H1 (cell line): ENCODE measurements at regions not wholly inside any gene's neighbourhood (a gene's known extent, or its start where the extent isn't known, plus 50 kb on each side); places are given as distances from the start of the nearest gene placed in this dataset.

Experiments used
- CTCF ChIA-PET: fragments of 300-600 bp; sonication (Branson Sonifier 250); formaldehyde crosslinking; loops from one replicate; lab custom pipeline; 2021; ENCODE audit not compliant: partially characterized antibody; lab: Charles Lee
- POLR2A ChIA-PET: fragments of 300-600 bp; sonication (Branson Sonifier 250); formaldehyde crosslinking; loops from one replicate; lab custom pipeline; 2021; ENCODE audit warnings: inconsistent platforms; ENCODE audit not compliant: partially characterized antibody; lab: Charles Lee
- DNase-seq, 2 experiments: peaks; one replicate each; pipeline versions ENCODE4 v3.0.0 to v3.0.0-alpha.2; 2010 to 2022; ENCODE audit warnings: low spot score in 2 of 2, low read depth in 1 of 2, mixed read lengths in 1 of 2
- FAIRE-seq: peaks from 2 replicates; lab custom pipeline; 2011; peaks lifted over from hg19 to GRCh38; lab: Jason Lieb, UNC
- H2AFZ ChIP-seq: 2 replicates; pipeline ENCODE4 v1.8.1; 2012; ENCODE audit warnings: low read length, inconsistent platforms
- H2AK5ac ChIP-seq: 2 replicates; pipeline ENCODE4 v1.6.1; 2013; ENCODE audit warnings: low read depth, low read length
- H2BK120ac ChIP-seq: replicated peaks from 2 replicates; pipeline ENCODE3; 2013; ENCODE audit warnings: low read depth, low read length, inconsistent platforms
- H2BK12ac ChIP-seq: 2 replicates; pipeline ENCODE4 v1.6.1; 2013; ENCODE audit warnings: low read depth, low read length
- H2BK15ac ChIP-seq: 2 replicates; pipeline ENCODE4 v1.6.1; 2013; ENCODE audit warnings: low read length
- H2BK20ac ChIP-seq: 2 replicates; pipeline ENCODE4 v1.6.1; 2013; ENCODE audit warnings: low read length
- H2BK5ac ChIP-seq: 2 replicates; pipeline ENCODE4 v1.6.1; 2013; ENCODE audit warnings: low read depth, low read length
- H3K14ac ChIP-seq: 2 replicates; pipeline ENCODE4 v1.6.1; 2013; ENCODE audit warnings: inconsistent platforms; ENCODE audit not compliant: insufficient read length
- H3K18ac ChIP-seq: 2 replicates; pipeline ENCODE4 v1.6.1; 2013; ENCODE audit warnings: low read length; ENCODE audit errors: extremely low read depth
- H3K23ac ChIP-seq: 2 replicates; pipeline ENCODE4 v1.6.1; 2013; ENCODE audit warnings: inconsistent platforms; ENCODE audit not compliant: insufficient read length
- H3K23me2 ChIP-seq: 2 replicates; pipeline ENCODE4 v1.6.1; 2013; ENCODE audit warnings: low read depth, low read length
- H3K27ac ChIP-seq: 2 replicates; pipeline ENCODE4 v1.6.1; 2011; ENCODE audit warnings: low read depth, low read length, inconsistent platforms
- H3K27me3 ChIP-seq, 4 experiments: replicated peaks in 1 of 4; 1 replicate in 1 of 4; 2 replicates in 3 of 4; pipeline versions ENCODE4 v1.6.1 to v1.8.1; 2011 to 2013; ENCODE audit warnings: low read length in 3 of 4, mild to moderate bottlenecking in 3 of 4, inconsistent platforms in 2 of 4, mixed read lengths in 2 of 4, moderate library complexity in 1 of 4; ENCODE audit not compliant: control insufficient read depth in 3 of 4, insufficient read depth in 3 of 4; ENCODE audit errors: extremely low read depth in 1 of 4
- H3K36me3 ChIP-seq, 4 experiments: 2 replicates each; pipeline versions ENCODE4 v1.6.1 to v1.8.1; 2011 to 2013; ENCODE audit warnings: mild to moderate bottlenecking in 4 of 4, low read length in 3 of 4, moderate library complexity in 2 of 4, control low read depth in 1 of 4, inconsistent platforms in 1 of 4; ENCODE audit not compliant: insufficient read depth in 4 of 4, control insufficient read depth in 2 of 4
- H3K4ac ChIP-seq: replicated peaks from 2 replicates; pipeline ENCODE3; 2013; ENCODE audit warnings: low read length, low read depth, mixed read lengths, inconsistent platforms; ENCODE audit not compliant: insufficient read length
- H3K4me1 ChIP-seq, 4 experiments: replicated peaks in 1 of 4; 1 replicate in 1 of 4; 2 replicates in 3 of 4; pipeline versions ENCODE4 v1.6.1 to v1.8.1; 2011 to 2013; ENCODE audit warnings: low read length in 3 of 4, inconsistent platforms in 2 of 4, mixed read lengths in 1 of 4; ENCODE audit not compliant: insufficient read depth in 4 of 4, control insufficient read depth in 3 of 4
- H3K4me2 ChIP-seq, 2 experiments: 2 replicates each; pipeline versions ENCODE4 v1.6.1 to v1.8.1; 2011 to 2013; ENCODE audit warnings: low read depth in 2 of 2, low read length in 2 of 2, control low read depth in 1 of 2, inconsistent platforms in 1 of 2, mild to moderate bottlenecking in 1 of 2; ENCODE audit not compliant: insufficient read depth in 1 of 2
- H3K4me3 ChIP-seq, 4 experiments: fragments of 200-600, 300-600 bp in 1 of 4; sonication (generic), shearing (Covaris generic), sonication (Bioruptor Twin) in 1 of 4; 2 replicates each; pipeline versions ENCODE4 v1.5.1 to v1.8.1; 2011 to 2016; ENCODE audit warnings: low read length in 4 of 4, low read depth in 3 of 4, control low read depth in 2 of 4, inconsistent platforms in 2 of 4, mild to moderate bottlenecking in 2 of 4, mixed read lengths in 1 of 4, moderate library complexity in 1 of 4; ENCODE audit not compliant: insufficient read depth in 2 of 4; ENCODE audit errors: extremely low read depth in 1 of 4
- H3K56ac ChIP-seq: replicated peaks from 2 replicates; pipeline ENCODE3; 2013; ENCODE audit warnings: low read depth, mild to moderate bottlenecking, mixed read lengths, low read length, inconsistent platforms; ENCODE audit not compliant: insufficient read length
- H3K79me1 ChIP-seq: 2 replicates; pipeline ENCODE4 v1.6.1; 2013; ENCODE audit warnings: low read depth, low read length, control low read depth
- H3K79me2 ChIP-seq, 2 experiments: 2 replicates each; pipeline versions ENCODE4 v1.6.1 to v1.8.1; 2012 to 2013; ENCODE audit warnings: low read length in 2 of 2, mild to moderate bottlenecking in 2 of 2, inconsistent platforms in 1 of 2; ENCODE audit not compliant: insufficient read depth in 2 of 2, control insufficient read depth in 1 of 2
- H3K9ac ChIP-seq, 4 experiments: replicated peaks in 1 of 4; 1 replicate in 1 of 4; 2 replicates in 3 of 4; pipeline versions ENCODE4 v1.6.1 to v1.8.1; 2011 to 2013; ENCODE audit warnings: low read depth in 3 of 4, low read length in 3 of 4, control low read depth in 2 of 4, mild to moderate bottlenecking in 2 of 4, moderate library complexity in 2 of 4, inconsistent platforms in 1 of 4; ENCODE audit errors: extremely low read depth in 1 of 4
- H3K9me3 ChIP-seq, 2 experiments: 2 replicates each; pipeline versions ENCODE4 v1.6.1 to v1.8.1; 2012 to 2013; ENCODE audit warnings: mild to moderate bottlenecking in 2 of 2, moderate library complexity in 2 of 2, control low read depth in 1 of 2, inconsistent platforms in 1 of 2, low read depth in 1 of 2, low read length in 1 of 2, mixed read lengths in 1 of 2; ENCODE audit not compliant: insufficient read depth in 2 of 2
- H4K20me1 ChIP-seq, 2 experiments: replicated peaks in 1 of 2; 2 replicates each; pipeline versions ENCODE3 to v1.8.1; 2011 to 2013; ENCODE audit warnings: inconsistent platforms in 2 of 2, low read length in 2 of 2, mild to moderate bottlenecking in 1 of 2; ENCODE audit not compliant: insufficient read depth in 2 of 2, control insufficient read depth in 1 of 2
- H4K5ac ChIP-seq: 2 replicates; pipeline ENCODE4 v1.6.1; 2013; ENCODE audit warnings: low read length, low read depth, mixed read lengths, inconsistent platforms; ENCODE audit not compliant: insufficient read length
- H4K8ac ChIP-seq: 2 replicates; pipeline ENCODE4 v1.8.0; 2013; ENCODE audit warnings: mild to moderate bottlenecking, moderate library complexity, low read length, inconsistent platforms; ENCODE audit not compliant: insufficient read depth; ENCODE audit errors: extremely low read depth
- H4K91ac ChIP-seq: replicated peaks from 2 replicates; pipeline ENCODE3; 2013; ENCODE audit warnings: low read length, mixed read lengths, inconsistent platforms; ENCODE audit not compliant: insufficient read length
- CREB1 ChIP-seq: IDR thresholded peaks from 2 replicates; pipeline ENCODE4 v1.6.1; 2012; ENCODE audit warnings: inconsistent platforms
- CTBP2 ChIP-seq: IDR thresholded peaks from 2 replicates; pipeline ENCODE4 v1.7.0; 2011; ENCODE audit warnings: borderline replicate concordance, mild to moderate bottlenecking, moderate library complexity, mixed read lengths, low read length; ENCODE audit not compliant: insufficient read depth, insufficient read length
- EGR1 ChIP-seq: IDR thresholded peaks from 2 replicates; pipeline ENCODE4 v1.6.1; 2011; ENCODE audit warnings: low read depth, low read length, borderline replicate concordance
- GABPA ChIP-seq: IDR thresholded peaks from 2 replicates; pipeline ENCODE4 v1.6.1; 2011; ENCODE audit warnings: mild to moderate bottlenecking, low read length, moderate library complexity, borderline replicate concordance; ENCODE audit not compliant: insufficient read depth
- KDM1A ChIP-seq: fragments of 200-600, 300-600 bp; sonication (generic); IDR thresholded peaks from 2 replicates; pipeline ENCODE4 v1.7.1; 2016; ENCODE audit warnings: mild to moderate bottlenecking, low read length, borderline replicate concordance
- KDM4A ChIP-seq: IDR thresholded peaks from one replicate; pipeline ENCODE4 v1.7.1; 2012; ENCODE audit warnings: low read depth, mild to moderate bottlenecking, moderate library complexity, low read length, inconsistent platforms; ENCODE audit not compliant: severe bottlenecking
- NRF1 ChIP-seq: IDR thresholded peaks from 2 replicates; pipeline ENCODE4 v1.6.1; 2011; ENCODE audit warnings: mild to moderate bottlenecking, low read depth, low read length, improper control_type of control experiment
- RXRA ChIP-seq: IDR thresholded peaks from 2 replicates; pipeline ENCODE4 v1.6.1; 2011; ENCODE audit warnings: low read depth, mild to moderate bottlenecking, low read length, moderate library complexity; ENCODE audit not compliant: insufficient read depth
- SAP30 ChIP-seq: fragments of 300-600 bp; sonication (generic); IDR thresholded peaks from 2 replicates; pipeline ENCODE4 v1.7.1; 2012; ENCODE audit warnings: low read length, moderate library complexity, mild to moderate bottlenecking, inconsistent platforms; ENCODE audit not compliant: insufficient read depth, insufficient replicate concordance
- SIRT6 ChIP-seq: IDR thresholded peaks from one replicate; pipeline ENCODE4 v1.7.1; 2012; ENCODE audit warnings: low read length, inconsistent platforms
- SIX5 ChIP-seq: IDR thresholded peaks from 2 replicates; pipeline ENCODE4 v1.6.1; 2011; ENCODE audit warnings: mild to moderate bottlenecking, low read depth, low read length
- TAF1 ChIP-seq: IDR thresholded peaks from 2 replicates; pipeline ENCODE4 v1.6.1; 2011; ENCODE audit warnings: mild to moderate bottlenecking, low read depth, low read length
- TAF7 ChIP-seq: optimal IDR thresholded peaks from 2 replicates; pipeline ENCODE3; 2011; ENCODE audit warnings: low read depth, mild to moderate bottlenecking, inconsistent platforms, low read length, moderate library complexity, borderline replicate concordance
- ZNF274 ChIP-seq: IDR thresholded peaks from 2 replicates; pipeline ENCODE4 v1.7.0; 2012; ENCODE audit warnings: low read length, borderline replicate concordance; ENCODE audit errors: extremely low read depth
- WGBS, 2 experiments: shearing (Covaris generic) in 1 of 2; methylation state at CpG; one replicate each; pipeline versions ENCODE4 v1.1.6 to v1.1.7; 2013 to 2015; ENCODE audit warnings: low lambda C conversion rate in 2 of 2, mixed read lengths in 2 of 2, inconsistent platforms in 1 of 2, low coverage in 1 of 2, missing lambda C conversion rate in 1 of 2; ENCODE audit not compliant: insufficient replicate concordance in 2 of 2, insufficient coverage in 1 of 2, insufficient read length in 1 of 2; ENCODE audit errors: extremely low coverage in 1 of 2, missing lambda C conversion rate in 1 of 2; 5-methylcytosine and 5-hydroxymethylcytosine counted together
- TF ChIP-seq, protein P1 (sequence below): IDR thresholded peaks from 2 replicates; pipeline ENCODE4 v1.6.1; 2011; ENCODE audit warnings: low read depth, mild to moderate bottlenecking, low read length; ENCODE audit not compliant: insufficient read depth

DNA sequence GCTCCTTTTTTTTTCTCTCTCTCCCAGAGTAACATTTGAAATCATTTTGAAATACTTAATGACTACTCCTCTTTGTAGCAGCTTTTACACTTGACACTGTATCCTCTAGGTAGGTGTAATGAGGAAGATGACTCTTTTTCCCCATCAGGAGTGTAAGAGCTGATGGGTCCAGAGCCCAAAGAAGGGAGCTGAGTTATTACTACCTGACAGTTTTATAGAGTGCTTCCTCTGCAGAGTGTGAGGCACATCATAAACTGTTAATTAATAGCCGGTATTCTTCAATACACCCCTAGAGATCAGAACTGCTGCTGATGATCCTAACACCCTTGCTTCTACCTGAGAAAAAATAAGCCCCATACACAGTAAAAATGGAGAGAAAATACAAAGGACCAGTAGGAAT, 279.8 kb upstream of the SEMA3A start:
- WGBS, 2 experiments = 85% methylated on average over 1 of the region's 1 CpG; no CpG with 5 or more reads in 1 of the 2 experiments
- ChIA-PET POLR2A (interaction anchor here (0.7 kb wide), 1 partner anchor 716 kb away, joined by 4 read pairs; no protein-coding TSS in a partner anchor), CTCF (no interaction called here)
- H2BK12ac ChIP-seq = no peak overlapping the region
- no peaks in the 10 kb centered on the region for H4K20me1 ChIP-seq
- no peaks in the 10 kb centered on the region for H3K79me2 ChIP-seq
- no peak overlapping the region for H3K4me3 ChIP-seq
- H3K9me3 ChIP-seq = no peaks in the 10 kb centered on the region
- H3K9ac ChIP-seq = no peak overlapping the region
- DNase-seq (no peak), FAIRE-seq (no peak)
- no peak overlapping the region for H4K91ac ChIP-seq
- no peak overlapping the region for H3K14ac ChIP-seq
- H2BK120ac ChIP-seq = no peak overlapping the region
- no peak overlapping the region for H3K18ac ChIP-seq
- no peaks in the 10 kb centered on the region for H3K36me3 ChIP-seq
- no peak overlapping the region for H4K5ac ChIP-seq
- H4K8ac ChIP-seq = no peak overlapping the region
- no peaks in the 10 kb centered on the region for H3K23me2 ChIP-seq
- no peaks in the 10 kb centered on the region for H3K79me1 ChIP-seq
- no peak overlapping the region for H3K4me2 ChIP-seq
- no peak overlapping the region for H3K27ac ChIP-seq
- no peak overlapping the region for H3K56ac ChIP-seq
- H3K27me3 ChIP-seq = no peaks in the 10 kb centered on the region
- no peak overlapping the region for H3K23ac ChIP-seq
- H2BK5ac ChIP-seq = no peak overlapping the region
- H2BK20ac ChIP-seq = no peak overlapping the region
- H3K4me1 ChIP-seq = peaks cover 0 to 5% (median under 1%) of the 10 kb centered on the region in 4 experiments; a peak in 4 of 7 replicates
- H2AFZ ChIP-seq = no peak overlapping the region
- H2AK5ac ChIP-seq = no peak overlapping the region
- no peak overlapping the region for H3K4ac ChIP-seq
- H2BK15ac ChIP-seq = no peak overlapping the region
- TF ChIP-seq CTBP2 = no peak
- TF ChIP-seq GABPA = no peak
- no peak for TF ChIP-seq SIX5
- no peak for TF ChIP-seq RXRA
- TF ChIP-seq KDM4A = no peak
- TF ChIP-seq, protein P1, sequence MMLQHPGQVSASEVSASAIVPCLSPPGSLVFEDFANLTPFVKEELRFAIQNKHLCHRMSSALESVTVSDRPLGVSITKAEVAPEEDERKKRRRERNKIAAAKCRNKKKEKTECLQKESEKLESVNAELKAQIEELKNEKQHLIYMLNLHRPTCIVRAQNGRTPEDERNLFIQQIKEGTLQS = no peak
- TF ChIP-seq TAF1 = no peak
- no peak for TF ChIP-seq SIRT6
- no peak for TF ChIP-seq ZNF274
- no peak for TF ChIP-seq NRF1
- no peak for TF ChIP-seq TAF7
- no peak for TF ChIP-seq KDM1A
- no peak for TF ChIP-seq CREB1
- TF ChIP-seq EGR1 = no peak
- no peak for TF ChIP-seq SAP30
